ENCODE measurements at regions not wholly inside any gene's neighbourhood (a gene's known extent, or its start where the extent isn't known, plus 50 kb on each side); places are given as distances from the start of the nearest gene placed in this dataset.

GRCh38 chr14:94885481-94886155, 115.7 kb upstream of the GSC start:
- no peak for DNase-seq

GRCh38 chr14:94884616-94885230, 114.8 kb upstream of the GSC start:
- no peak for DNase-seq

GRCh38 chr14:94882401-94882800, 112.5 kb upstream of the GSC start:
- no peak for DNase-seq

- no peak for DNase-seq
These were observed 111.0 kb upstream of the GSC start for GRCh38 chr14:94880876-94881275.

GRCh38 chr14:94880106-94880505, 110.2 kb upstream of the GSC start:
- no peak for DNase-seq

- DNase-seq, result no peak
These were observed 109.6 kb upstream of the GSC start for GRCh38 chr14:94879537-94879936.

GRCh38 chr14:94876306-94876705, 106.4 kb upstream of the GSC start:
- no peak for DNase-seq

GRCh38 chr14:94875256-94875655, 105.3 kb upstream of the GSC start:
- DNase-seq, result no peak

- no peak for DNase-seq
These were observed 98.8 kb upstream of the GSC start for GRCh38 chr14:94868772-94869072.

GRCh38 chr14:94867946-94868771, 98.2 kb upstream of the GSC start:
- DNase-seq, result peak; percentile 43 to 67

- no peak for DNase-seq
These were observed 97.3 kb upstream of the GSC start for GRCh38 chr14:94867209-94867608.

GRCh38 chr14:94864387-94865195, 94.7 kb upstream of the GSC start:
- DNase-seq, result no peak

GRCh38 chr14:94863366-94863765, 93.5 kb upstream of the GSC start:
- DNase-seq, result no peak

GRCh38 chr14:94857950-94858349, 88.0 kb upstream of the GSC start:
- DNase-seq, result no peak

GRCh38 chr14:94853920-94854319, 84.0 kb upstream of the GSC start:
- no peak for DNase-seq

GRCh38 chr14:94850309-94851211, 80.6 kb upstream of the GSC start:
- DNase-seq, result no peak

- no peak for DNase-seq
These were observed 74.8 kb upstream of the GSC start for GRCh38 chr14:94844593-94845152.

- no peak for DNase-seq
These were observed 70.6 kb upstream of the GSC start for GRCh38 chr14:94840467-94840866.

- DNase-seq, result no peak
These were observed 69.4 kb upstream of the GSC start for GRCh38 chr14:94839348-94839747.

- DNase-seq, result no peak
These were observed 66.9 kb upstream of the GSC start for GRCh38 chr14:94836849-94837248.

- no peak for DNase-seq
These were observed 63.7 kb upstream of the GSC start for GRCh38 chr14:94833633-94834032.

GRCh38 chr14:94831085-94831484, 61.2 kb upstream of the GSC start:
- DNase-seq, result no peak

All from hippocampal formation (tissue), 2 donors.